ENCODE measurements at regions not wholly inside any gene's neighbourhood (a gene's known extent, or its start where the extent isn't known, plus 50 kb on each side); places are given as distances from the start of the nearest gene placed in this dataset.

DNA sequence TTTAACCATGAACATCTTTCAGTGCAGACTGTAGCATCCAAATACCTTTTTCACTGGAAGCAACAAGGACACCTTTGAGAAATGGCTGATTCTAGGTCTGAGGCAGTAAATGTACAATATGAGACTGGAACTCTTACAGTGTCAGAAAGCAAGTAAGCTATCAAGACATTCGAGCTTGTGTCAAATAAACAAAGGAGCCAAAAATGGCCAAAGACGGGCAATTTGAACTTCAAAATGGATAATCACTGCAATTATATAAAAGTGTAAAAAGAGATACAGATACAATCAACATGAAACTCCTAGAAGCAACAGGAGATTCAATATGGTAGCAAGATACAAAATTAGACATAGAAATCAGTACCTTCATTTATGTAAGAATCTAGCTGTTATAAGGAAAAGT lies 138.5 kb upstream of the CCDC54 start:
- no peak for TF ChIP-seq EP300 (IDR thresholded peaks at IDR 0.05; ENCODE audit: low read depth)
- TF ChIP-seq, protein P1, sequence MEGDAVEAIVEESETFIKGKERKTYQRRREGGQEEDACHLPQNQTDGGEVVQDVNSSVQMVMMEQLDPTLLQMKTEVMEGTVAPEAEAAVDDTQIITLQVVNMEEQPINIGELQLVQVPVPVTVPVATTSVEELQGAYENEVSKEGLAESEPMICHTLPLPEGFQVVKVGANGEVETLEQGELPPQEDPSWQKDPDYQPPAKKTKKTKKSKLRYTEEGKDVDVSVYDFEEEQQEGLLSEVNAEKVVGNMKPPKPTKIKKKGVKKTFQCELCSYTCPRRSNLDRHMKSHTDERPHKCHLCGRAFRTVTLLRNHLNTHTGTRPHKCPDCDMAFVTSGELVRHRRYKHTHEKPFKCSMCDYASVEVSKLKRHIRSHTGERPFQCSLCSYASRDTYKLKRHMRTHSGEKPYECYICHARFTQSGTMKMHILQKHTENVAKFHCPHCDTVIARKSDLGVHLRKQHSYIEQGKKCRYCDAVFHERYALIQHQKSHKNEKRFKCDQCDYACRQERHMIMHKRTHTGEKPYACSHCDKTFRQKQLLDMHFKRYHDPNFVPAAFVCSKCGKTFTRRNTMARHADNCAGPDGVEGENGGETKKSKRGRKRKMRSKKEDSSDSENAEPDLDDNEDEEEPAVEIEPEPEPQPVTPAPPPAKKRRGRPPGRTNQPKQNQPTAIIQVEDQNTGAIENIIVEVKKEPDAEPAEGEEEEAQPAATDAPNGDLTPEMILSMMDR (IDR thresholded peaks at IDR 0.05): no peak

All from transverse colon (tissue), 3 donors.